ENCODE measurements at regions not wholly inside any gene's neighbourhood (a gene's known extent, or its start where the extent isn't known, plus 50 kb on each side); places are given as distances from the start of the nearest gene placed in this dataset.
"Not testable (repeated sequence)": the region's sequence is repeated elsewhere in the genome, so short reads cannot be mapped to it uniquely, and the experiment has no call there.

DNA sequence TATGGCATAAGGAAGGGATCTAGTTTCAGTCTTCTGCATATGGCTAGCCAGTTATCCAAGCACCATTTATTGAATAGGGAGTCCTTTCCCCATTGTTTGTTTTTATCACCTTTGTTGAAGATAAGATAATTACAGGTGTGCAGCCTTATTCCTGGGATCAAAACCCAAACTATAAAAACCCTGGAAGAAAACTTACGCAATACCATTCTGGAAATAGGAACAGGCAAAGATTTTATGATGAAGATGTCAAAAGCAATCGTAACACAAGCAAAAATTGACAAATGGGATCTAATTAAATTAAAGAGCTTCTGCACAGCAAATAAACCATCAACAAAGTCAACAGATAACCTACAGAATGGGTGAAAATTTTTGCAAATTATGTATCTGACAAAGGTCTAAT is 128.5 kb upstream of the DCN start:
- no peak for DNase-seq (ENCODE audit: low spot score)

DNA sequence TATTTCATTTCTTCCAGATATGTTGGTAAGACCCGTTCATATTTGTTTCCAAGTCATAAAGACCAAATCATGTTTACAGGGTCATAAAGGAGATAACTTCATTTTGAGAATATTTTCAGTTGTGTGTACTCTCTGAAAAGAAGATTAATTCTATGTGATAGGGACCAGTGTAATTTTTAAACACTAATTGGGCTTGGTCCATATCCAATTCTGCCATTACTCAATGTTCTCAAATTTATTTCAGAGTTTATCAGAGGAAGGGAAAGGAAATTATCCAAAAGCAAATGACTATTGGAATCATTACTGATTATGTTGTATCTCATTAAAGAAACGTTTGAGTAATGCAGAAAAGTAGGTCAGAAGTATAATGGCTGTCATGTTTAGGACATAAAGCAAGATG is 126.8 kb upstream of the DCN start:
- no peak for DNase-seq (ENCODE audit: low spot score)

DNA sequence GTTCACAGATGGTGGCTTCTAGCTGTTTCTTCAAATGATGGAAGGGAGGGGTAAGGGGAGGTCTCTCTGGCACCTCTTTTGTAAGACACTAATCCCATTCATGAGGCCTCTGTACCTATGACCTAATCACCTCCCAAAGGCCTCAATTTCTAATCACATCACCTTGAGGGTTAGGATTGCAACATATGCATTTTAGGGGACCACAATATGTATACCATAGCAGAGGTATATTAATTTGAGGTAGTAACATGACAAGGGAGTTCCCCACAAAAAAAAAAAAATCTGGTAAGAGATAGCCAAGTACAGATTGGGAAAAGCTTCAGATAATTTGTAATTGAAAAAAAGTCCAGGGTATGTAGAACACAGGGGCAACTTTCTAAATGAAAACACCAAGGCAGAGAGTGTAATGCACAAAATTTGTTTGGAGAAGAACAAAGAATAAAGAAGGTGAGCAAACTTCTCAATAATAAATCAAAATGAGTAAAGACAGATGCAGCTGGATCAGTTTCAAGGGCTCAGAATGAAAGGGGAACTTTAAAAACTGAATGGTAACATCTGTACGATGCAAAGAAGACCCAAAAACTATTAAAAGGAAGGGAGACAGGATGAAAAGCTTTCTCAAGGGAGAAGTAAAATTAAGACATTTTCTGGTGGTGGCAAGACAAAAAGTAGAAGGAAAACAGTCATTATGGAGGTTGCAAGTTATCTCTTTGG is 125.5 kb upstream of the DCN start:
- no peak for DNase-seq (ENCODE audit: low spot score)

DNA sequence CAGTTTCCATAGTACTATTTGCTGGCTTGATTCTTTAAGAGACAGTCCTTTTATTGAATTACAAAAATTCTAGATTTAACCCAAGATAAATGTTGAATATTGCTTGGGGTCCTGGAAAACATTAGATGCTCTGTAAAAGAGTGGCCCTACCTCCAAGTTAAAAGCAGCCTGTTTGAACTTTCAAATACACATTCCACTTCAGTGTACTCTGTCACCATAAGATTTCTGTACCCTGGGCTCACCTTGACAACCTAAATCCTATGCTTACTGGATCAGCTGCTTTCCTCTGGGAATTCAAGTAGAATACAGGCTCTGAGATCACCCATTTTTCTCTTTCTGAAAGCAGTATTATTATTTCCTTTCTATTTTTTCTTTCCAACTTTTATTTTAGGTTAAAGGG is 107.7 kb upstream of the DCN start:
- no peak for DNase-seq (ENCODE audit: low spot score)

DNA sequence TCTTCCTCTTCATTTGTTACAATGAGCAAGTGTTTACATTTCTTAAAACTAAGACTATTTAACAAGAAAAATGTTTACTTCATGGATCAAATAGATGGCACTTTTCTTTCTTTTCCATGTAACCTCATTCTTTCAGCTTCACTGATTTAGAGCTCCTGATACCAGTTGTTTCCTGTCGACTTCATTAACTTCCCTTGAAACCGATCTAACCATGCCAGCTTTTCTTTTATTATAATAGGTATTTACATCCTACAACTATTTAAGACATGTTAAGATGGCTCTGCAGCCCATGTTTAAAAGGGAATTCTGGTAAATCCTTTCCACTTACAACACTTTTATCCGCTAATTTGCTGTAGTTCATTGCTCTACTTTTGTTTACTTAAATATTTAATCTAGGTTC is 107.3 kb upstream of the DCN start:
- DNase-seq (ENCODE audit: low spot score): no peak

DNA sequence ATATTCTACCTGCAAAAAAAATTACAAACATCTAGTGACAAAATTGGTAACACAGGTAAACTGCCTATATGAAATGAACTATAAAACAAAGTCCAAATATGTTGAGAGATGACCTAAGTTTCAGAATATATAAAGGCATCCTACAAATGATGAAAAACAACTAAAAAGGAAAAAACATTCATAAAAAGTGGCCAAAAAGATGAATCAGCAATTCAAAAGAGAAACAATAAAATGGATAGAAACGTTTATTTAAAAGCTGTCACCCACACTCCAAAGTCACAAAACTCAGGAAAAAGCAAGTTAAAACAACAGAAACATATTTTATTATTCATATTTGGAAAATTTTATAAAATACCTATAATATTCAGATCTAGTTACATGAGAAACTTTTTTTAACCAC is 106.5 kb upstream of the DCN start:
- DNase-seq (ENCODE audit: low spot score): no peak

DNA sequence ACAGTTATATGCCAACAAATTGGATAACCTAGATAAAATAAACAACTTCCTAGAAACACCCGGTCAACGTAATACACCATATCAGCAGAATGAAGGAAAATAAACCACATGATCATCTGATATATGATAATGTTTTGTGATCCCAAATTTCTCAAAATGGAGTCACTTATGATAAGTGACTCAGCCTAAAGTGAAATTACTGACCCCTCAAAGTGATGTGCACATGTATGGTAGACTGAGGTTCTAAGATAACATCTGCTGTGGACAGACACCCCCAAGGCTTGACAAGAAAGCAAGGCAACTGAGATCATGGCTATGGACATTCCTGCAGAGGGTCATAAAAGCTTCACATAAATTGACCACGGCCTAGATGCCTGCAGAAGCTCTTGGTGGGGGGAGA is 105.1 kb upstream of the DCN start:
- no peak for DNase-seq (ENCODE audit: low spot score)

DNA sequence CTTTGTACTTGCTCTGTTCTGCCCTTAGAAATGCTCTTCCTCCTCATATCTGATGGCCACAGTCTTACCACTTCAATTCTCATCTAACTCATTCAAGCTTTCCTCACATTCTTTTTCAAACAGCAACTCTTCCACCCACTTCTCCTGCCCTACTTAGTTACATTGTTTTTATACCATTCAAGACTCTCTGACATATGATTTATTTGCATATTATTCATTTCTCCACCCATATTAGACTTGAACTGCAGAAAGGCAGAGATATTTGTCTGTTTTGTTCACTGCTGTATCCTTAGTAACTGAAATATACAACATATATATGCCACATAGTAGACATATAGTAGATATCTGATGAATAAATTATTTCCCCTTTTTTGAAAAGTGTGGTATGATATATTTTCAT is 95.5 kb upstream of the DCN start:
- no peak for DNase-seq (ENCODE audit: low spot score)

DNA sequence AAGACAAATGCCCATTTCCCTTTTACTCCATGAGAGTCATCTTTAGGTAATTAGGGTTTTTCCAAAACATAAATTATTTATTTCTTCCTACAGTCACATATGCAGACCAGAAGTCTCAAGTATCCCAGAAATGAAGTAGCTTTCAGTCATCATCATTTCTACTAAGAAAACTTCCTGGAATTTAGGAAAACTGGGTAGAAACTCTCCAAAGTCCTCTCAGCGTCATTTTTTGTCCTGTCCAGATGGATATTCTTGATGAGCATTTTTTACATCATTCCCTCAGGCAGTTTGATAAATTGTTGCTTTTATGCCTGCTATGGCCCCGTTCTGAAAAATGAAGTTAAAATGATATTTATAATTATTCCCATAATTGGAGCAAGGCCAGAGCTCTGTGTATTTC is 93.9 kb upstream of the DCN start:
- DNase-seq (ENCODE audit: low spot score): no peak

DNA sequence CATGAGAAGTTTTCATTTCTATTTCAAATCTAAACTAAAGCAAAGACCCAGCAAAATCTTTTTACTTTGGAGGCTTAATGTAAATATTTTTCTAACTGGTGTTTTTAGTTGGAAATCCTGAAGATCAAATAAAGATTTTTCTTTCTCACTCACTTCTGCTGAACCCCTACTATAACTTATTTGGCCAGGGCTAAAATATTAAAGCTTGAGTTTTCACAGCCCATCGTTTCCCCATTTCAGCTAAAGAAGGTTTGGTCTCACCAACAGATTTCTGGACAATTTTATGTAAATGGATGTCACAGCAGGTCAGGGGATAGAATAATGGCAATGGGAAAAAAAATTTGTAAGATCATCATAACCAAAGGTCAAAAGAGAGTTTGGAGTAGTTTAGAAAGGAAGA is 92.7 kb upstream of the DCN start:
- no peak for DNase-seq (ENCODE audit: low spot score)

DNA sequence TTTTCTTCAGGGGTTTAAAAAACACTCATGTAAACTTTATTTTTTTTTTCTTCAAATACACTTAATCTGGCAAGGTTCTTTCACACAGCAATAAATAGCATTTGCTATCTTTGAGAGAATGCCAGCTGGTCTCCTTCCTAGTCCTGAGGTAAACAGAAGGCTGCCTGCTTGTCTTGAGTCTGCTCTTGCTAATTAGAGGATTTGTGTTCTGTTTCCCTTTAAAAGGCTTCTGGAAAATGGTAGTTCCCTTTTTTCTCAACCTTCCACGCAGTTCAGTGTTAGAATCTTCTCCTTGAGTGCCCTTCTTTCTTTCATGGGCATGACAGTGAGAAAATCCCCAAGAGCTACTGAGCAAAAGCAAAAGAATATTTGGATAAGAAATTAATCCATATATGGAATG is 92.3 kb upstream of the DCN start:
- no peak for DNase-seq (ENCODE audit: low spot score)

DNA sequence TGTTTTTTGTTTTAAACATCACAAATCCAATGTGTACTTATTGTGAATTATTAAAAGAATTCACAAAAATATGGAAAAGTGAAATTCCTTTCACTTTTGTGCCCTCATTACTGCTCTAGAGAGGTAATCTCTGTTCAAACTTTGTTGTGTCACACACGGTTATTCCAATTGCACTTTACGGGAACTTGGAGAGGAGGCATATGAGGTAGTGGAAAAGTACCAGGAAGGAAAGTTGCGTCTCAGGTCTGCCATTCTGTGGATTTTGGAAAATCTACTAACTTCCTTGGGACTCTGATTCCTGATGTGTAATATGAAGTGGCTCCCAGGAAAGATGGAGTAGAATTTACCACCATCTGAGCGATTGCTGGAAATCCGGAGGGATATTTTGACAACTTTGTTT is 90.9 kb upstream of the DCN start:
- DNase-seq (ENCODE audit: low spot score): no peak

DNA sequence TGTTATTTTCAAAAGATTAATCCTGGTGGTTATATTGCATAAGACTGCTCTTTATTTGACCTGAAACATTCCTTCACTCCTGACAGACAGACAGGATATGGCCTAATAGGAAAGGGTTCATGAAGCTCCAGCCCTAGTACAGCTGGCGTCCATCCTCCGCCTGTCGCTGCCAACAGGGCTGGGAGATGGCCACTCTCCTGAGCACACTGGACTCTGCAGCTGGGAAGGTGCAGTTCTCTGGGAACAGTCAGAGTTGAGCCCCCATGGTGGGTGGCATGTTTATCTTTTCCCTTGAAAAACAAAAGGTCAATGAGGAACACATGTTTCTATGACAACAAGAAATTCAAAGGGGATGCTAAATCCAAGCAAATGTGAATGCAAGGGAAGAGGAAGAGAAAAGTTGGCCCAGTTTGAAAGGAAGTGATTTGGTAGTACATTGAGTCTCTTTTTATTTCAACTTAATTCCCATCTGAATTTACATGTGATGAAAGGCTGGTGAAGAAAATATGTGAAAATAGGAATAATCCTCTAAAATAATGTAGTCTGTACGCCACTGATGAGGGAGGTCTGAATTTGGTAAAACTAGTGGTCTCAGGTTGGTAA is 89.9 kb upstream of the DCN start:
- DNase-seq (ENCODE audit: low spot score): no peak

DNA sequence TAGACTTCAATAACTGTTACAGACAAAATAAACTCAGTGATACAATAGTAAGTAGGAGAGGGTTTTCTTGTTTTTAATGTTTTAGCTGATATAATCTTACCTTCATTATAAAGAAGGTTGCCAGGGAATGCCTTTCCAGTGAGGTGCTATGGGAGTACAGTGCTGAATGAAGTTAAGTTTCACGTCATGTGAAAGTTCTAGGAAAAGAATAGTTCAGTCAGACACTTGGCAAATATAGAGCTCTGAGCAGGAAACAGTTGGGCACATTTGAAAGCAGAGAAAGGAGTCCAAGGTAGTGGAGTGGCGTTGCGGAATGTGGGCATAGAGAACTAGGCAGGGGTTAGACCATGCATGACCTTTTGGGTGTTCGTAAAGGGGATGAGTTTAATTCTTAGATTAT is 88.6 kb upstream of the DCN start:
- DNase-seq (ENCODE audit: low spot score): no peak

DNA sequence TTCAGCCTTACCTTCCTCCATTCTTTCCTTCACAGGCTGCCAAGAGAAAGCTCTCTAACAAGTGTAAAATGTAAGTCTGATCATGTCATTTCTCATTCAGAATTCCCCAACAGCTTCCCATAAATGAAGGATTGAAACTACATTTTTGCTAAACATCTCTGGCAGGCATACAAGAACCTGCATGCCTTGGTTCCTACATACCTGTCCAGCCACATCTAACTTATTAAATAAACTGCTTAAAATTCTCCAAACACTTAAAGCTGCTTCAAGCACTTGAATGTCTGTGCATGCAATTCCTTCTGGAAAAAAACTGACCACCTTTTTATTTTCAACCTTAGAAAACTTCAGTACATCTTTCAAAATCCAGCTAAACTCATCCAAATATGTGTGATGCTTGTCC is 84.4 kb upstream of the DCN start:
- DNase-seq (ENCODE audit: low spot score): no peak

DNA sequence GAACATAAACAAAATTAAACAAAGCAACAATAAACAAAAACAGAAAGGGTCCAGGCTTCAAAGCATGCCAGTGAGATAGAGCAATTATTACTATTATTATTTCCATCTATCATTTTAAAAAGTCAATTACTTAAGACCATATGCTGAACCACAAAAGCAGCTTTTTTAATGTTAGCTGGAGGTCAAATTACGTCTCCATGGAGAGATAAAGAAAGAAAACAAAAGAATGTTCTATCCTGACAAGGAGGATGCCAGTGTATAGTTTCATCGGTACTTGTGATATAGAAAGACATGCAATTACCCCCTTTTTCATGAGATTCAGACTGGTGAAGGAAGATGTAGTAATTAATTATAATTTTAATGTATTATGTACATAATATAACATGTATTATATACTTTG is 81.6 kb upstream of the DCN start:
- DNase-seq (ENCODE audit: low spot score): no peak

DNA sequence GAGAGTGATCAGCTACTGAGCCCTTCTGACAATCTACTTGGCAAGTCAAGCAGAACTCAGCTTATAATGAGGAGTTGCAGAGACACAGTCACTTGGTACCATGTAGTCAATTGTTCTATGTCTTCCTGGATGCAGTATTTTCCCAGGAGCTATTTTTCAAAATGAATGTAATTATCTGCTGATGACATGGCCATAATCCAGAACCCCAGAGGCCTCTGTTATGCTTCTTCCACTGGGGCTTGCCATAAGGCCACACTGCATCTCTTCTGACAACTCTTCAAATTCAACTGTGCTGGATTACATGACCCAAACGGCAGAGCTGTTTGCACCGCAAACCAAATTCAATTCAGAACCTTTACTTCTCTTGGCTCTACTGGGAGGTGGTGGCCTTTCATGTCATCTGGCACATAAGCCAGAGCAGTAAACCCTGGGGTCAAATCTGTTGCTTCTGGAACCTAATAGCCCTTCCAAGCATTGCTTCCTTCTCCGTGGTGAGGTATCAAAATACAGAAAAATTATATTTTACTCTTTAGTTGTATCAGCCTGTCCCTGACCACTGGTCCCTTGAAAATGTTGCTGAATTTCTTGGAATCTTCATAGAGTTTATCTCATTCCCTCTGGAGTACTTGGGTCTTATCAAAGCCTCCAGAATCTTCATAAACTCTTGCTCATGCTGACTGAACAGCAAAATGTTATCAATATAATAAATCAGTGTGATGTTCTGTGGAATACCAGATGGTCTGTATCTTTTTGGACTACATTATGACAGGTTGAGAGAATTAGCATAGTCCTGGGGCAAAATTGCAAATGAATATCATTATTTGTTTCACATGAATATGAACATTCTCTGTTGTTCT is 79.4 kb upstream of the DCN start:
- no peak for DNase-seq (ENCODE audit: low spot score)

DNA sequence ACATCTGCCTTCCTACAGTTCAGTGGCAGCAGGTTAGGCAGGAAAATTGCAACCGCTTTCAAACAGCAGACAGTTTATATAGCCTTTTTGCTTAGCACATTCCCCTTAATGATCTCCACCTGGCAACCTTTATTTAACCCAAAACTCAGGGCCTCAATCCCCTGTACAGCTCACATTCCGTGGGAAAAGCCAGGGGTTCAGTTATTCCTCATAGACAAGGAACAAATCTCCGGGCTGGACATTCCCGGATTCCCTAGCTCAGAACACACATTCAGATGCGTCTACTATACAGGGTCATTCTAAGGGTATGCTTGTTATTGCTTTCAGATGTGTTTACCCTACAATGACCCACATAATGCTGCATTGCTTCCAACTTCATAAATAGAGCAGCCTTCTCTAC is 73.8 kb upstream of the DCN start:
- no peak for DNase-seq (ENCODE audit: low spot score)

DNA sequence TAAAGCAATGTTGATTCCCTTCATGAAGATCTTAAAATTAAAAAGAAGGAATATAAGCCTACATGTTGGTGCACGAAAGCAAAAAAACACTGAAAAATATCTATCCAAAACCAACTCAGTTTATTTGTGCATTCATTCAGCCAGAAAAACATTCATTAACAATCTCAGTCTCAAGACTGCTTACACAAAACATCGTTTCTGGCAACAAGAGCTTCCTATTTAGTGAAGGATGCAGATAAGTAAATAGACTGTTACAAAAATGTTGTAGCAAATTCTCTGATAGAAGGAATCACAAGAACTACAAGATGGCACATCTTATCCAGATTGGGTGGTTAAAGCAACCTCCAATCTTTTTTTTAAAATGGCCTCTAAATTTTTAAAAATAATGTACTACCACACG is 69.7 kb upstream of the DCN start:
- DNase-seq (ENCODE audit: low spot score): no peak

DNA sequence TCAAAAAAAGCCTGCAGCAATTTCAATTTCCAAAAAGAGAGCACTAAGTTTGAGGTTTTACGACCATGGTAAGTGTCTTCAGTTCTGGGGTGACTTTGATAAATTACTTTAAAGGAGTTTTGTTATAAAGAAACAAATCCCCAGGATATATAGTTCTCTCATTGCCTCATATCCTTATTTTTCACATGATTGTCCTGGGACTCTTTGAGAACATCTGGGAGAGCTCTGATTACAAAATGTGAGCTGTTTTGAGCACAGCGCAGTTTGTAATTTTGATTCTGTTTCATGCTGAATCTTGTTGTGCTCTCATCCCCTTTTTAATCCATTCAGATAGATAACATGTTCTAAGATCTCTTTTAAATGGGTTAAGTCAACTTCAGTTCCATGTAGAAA is 67.7 kb upstream of the DCN start:
- DNase-seq (ENCODE audit: low spot score): no peak

DNA sequence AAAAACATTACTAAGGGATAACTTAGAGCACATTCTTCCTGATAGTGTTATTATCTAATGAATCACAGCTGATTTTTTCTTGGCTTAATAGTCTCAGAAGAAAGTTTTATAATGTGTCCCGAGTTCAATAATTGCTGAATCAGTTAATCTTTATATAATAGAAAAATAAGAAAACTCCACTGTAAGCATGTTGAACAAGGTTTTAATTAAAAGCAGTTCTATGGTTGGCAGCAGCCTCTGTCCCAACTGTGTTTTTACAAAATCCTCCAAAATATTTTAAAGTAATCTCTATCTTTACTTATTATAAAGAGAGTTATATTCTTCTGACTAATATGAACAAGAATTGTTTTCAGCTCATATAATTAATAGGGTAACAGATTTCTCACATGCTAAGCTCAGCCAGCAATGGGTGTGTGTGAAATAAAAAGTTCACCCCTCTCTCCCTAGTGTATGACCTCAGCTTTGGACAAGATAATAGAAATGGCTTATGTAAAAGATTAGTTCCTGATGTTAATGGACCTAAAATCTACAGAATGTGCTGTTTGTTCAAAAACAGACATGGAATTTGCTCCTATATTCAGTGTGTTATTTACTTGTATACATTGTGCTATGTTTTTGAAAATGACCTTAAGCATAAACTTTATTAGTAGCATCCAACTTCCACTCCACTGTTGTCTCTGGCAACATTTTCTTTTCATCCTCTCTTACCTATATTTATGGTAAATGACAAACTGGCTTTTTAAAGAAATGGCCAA is 67.1 kb upstream of the DCN start:
- DNase-seq (ENCODE audit: low spot score): no peak

DNA sequence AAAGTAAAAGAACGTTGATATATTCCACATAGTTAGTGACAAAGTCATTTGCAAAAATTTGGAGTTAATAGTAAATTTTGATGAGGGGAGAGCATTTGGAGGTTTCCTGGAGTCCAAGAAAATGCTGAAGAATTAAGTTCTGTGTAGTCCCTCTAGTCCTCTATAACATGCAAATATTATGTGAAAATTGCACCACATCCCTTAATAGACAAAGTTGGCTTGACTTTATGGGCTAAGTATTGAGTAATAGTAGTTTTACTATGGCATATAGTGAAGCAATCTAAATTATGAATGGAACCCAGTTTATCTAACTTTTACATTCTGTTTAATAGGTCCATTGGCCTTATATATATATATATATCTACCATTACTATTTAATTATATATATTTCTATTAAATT is 66.4 kb upstream of the DCN start:
- DNase-seq (ENCODE audit: low spot score): no peak

DNA sequence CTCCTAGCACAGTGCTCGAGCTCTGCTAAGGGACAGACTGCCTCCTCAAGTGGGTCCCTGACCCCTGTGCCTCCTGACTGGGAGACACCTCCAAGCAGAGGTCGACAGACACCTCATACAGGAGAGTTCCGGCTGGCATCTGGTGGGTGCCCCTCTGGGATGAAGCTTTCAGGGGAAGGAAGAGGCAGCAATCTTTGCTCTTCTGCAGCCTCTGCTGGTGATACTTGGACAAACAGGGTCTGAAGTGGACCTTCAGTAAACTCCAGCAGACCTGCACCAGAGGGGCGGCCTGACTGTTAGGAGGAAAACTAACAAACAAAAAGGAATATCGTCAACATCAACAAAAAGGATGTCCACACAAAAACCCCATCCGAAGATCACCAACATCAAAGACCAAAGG is 60.6 kb upstream of the DCN start:
- not testable (repeated sequence) for DNase-seq (ENCODE audit: low spot score)

All from CD4-positive, alpha-beta T cell treated with Interleukin-2 at 100 ng/mL for 4 hours (primary cell).